ENCODE measurements at regions not wholly inside any gene's neighbourhood (a gene's known extent, or its start where the extent isn't known, plus 50 kb on each side); places are given as distances from the start of the nearest gene placed in this dataset.

- Histone ChIP-seq H3K27ac (ENCODE audit: extremely low read depth, low read depth, low read length) (no peak overlapping the region), H3K27me3 (ENCODE audit: control insufficient read depth in 2 of 2, insufficient read depth in 2 of 2, low read length in 2 of 2) (no peaks in the 10 kb centered on the region), H3K4me1 (replicated peaks in 1 of 2; ENCODE audit: control insufficient read depth in 2 of 2, insufficient read depth in 2 of 2, low read length in 2 of 2) (no peaks in the 10 kb centered on the region), H3K79me2 (ENCODE audit: control insufficient read depth, insufficient read depth, low read length) (no peaks in the 10 kb centered on the region), H4K20me1 (replicated peaks; ENCODE audit: control insufficient read depth, insufficient read depth, low read length) (no peaks in the 10 kb centered on the region), H3K4me2 (ENCODE audit: insufficient read depth, low read length) (no peak overlapping the region), H3K9me1 (ENCODE audit: control insufficient read depth, insufficient read depth, low read length) (no peaks in the 10 kb centered on the region), H3K36me3 (ENCODE audit: control insufficient read depth, insufficient read depth, low read length) (no peaks in the 10 kb centered on the region), H3K4me3 (no peak overlapping the region), H3K9me3 (replicated peaks; ENCODE audit: control insufficient read depth, insufficient read depth, low read depth, low read length) (no peaks in the 10 kb centered on the region), H2AFZ (ENCODE audit: low read depth, low read length) (no peak overlapping the region), H3K9ac (ENCODE audit: insufficient read depth in 1 of 2, low read depth in 2 of 2, low read length in 2 of 2) (no peak overlapping the region)
- CTCF ChIA-PET (ENCODE audit: low intra/inter-chr PET ratio): no interaction called here
- DNase-seq (ENCODE audit: extremely low read depth in 1 of 4, low spot score in 3 of 4) (no peak), ATAC-seq (no peak), FAIRE-seq (no peak)
- intact Hi-C loops (cut with micrococcal nuclease) (no loop called here), in situ Hi-C loops (cut with MboI) (no loop called here)
- POLR2A ChIA-PET: no interaction called here
- no peak for TF ChIP-seq POLR2AphosphoS5 (IDR thresholded peaks at IDR 0.05; ENCODE audit: control insufficient read depth, insufficient read depth, low read depth, low read length)
- no CpG with 5 or more reads among the region's 1 CpG for WGBS (ENCODE audit: insufficient coverage, low coverage, missing lambda C conversion rate)
- no TSS peak for BruUV-seq (replicated peaks)
Observed at GRCh38 chr9:28378231-28378630, 805.0 kb upstream of the C9orf72 start.

DNA sequence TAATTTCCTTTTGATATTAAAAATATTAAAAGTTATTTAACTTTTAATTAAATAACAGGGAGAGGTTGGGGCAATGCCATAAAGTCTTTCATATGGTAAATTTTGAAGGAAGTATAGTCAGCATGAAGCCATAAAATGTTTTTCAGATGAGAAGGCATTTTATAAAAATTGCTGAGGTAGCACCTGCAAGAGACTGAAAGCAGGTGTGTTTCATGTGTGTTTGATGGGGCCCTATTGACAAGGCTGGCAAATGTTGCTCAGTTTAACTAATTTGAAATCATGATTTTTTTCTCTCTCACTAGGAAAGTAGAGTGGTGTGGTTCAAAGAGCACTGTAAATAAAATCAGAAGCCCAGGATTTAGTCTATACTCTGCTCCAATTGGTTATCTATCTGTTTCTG, 805.8 kb upstream of the C9orf72 start:
- Histone ChIP-seq H3K4me2 (ENCODE audit: insufficient read depth, low read length) (no peak overlapping the region), H3K79me2 (ENCODE audit: control insufficient read depth, insufficient read depth, low read length) (no peaks in the 10 kb centered on the region), H3K36me3 (ENCODE audit: control insufficient read depth, insufficient read depth, low read length) (no peaks in the 10 kb centered on the region), H3K9ac (ENCODE audit: insufficient read depth in 1 of 2, low read depth in 2 of 2, low read length in 2 of 2) (no peak overlapping the region), H2AFZ (ENCODE audit: low read depth, low read length) (no peak overlapping the region), H3K9me1 (ENCODE audit: control insufficient read depth, insufficient read depth, low read length) (no peaks in the 10 kb centered on the region), H3K9me3 (replicated peaks; ENCODE audit: control insufficient read depth, insufficient read depth, low read depth, low read length) (no peaks in the 10 kb centered on the region), H3K4me1 (replicated peaks in 1 of 2; ENCODE audit: control insufficient read depth in 2 of 2, insufficient read depth in 2 of 2, low read length in 2 of 2) (no peaks in the 10 kb centered on the region), H3K4me3 (no peak overlapping the region), H3K27ac (ENCODE audit: extremely low read depth, low read depth, low read length) (no peak overlapping the region), H3K27me3 (ENCODE audit: control insufficient read depth in 2 of 2, insufficient read depth in 2 of 2, low read length in 2 of 2) (no peaks in the 10 kb centered on the region), H4K20me1 (replicated peaks; ENCODE audit: control insufficient read depth, insufficient read depth, low read length) (no peaks in the 10 kb centered on the region)
- no peak for TF ChIP-seq PPARD (CRISPR knock-in tag; IDR thresholded peaks at IDR 0.05)
- no peak for TF ChIP-seq ZBTB2 (IDR thresholded peaks at IDR 0.05)
- TF ChIP-seq, protein P1, sequence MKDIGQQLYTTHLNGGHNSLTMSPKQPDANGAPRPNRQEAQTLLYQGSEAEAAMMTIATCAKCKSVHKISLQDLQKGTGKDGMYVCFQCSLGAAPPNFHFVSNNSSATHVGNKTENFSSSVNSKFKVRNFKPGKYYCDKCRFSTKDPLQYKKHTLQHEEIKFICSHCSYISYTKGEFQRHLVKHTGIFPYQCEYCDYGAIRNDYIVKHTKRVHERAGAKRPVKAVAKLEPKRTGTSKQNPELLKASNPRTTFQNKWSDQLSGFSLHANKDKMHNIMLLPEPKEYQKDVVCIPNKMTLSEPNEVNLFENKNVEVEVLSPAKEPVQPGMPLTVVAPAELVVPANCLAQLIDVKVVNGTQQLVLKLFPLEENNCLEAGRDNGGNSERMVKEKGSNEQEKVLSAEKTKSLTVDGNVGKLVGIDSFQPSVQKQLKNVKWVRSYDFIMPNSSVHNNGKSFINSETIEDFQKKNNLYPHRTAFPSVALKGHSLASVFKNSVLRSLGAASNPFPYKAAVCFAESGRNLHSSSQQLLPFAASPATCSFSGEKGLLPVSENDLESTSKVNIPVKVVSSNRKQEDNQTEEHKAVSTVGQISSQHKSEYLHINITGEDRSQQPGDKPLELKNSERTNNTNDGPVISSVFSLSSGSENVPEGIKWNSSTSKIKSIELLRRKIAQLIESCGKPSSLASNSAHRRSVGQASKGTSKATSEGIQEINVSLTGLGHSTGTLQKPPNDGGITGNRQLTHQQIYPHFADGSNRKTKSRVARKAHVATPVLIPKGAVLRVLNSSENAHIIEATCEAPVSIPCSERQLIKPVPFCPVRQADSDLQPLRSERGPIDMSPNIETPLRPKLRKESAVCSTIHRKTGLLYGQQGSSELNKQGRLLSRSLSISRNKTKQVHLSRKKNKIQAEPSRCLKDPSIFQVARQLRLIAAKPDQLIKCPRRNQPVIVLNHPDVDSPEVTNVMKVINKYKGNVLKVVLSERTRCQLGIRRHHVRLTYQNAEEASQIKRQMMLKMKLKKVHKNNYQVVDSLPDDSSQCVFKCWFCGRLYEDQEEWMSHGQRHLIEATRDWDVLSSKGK (CRISPR knock-in tag; IDR thresholded peaks at IDR 0.05): no peak
- no peak for TF ChIP-seq ZC3H11A (IDR thresholded peaks at IDR 0.05; ENCODE audit: low read depth, low read length)
- TF ChIP-seq ZNF77 (CRISPR knock-in tag; IDR thresholded peaks at IDR 0.05): no peak
- in situ Hi-C loops (cut with MboI) (no loop called here), intact Hi-C loops (cut with micrococcal nuclease) (no loop called here)
- no peak for ATAC-seq
- ChIA-PET POLR2A (no interaction called here), CTCF (ENCODE audit: low intra/inter-chr PET ratio) (no interaction called here)
- no peak for FAIRE-seq
- BruUV-seq (replicated peaks): no TSS peak
- no peak for DNase-seq (ENCODE audit: extremely low read depth in 1 of 4, low spot score in 3 of 4)

Measured in K562 (cell line).